Activated naive CD4-positive, alpha-beta T cell (primary cell): ENCODE measurements at regions not wholly inside any gene's neighbourhood (a gene's known extent, or its start where the extent isn't known, plus 50 kb on each side); places are given as distances from the start of the nearest gene placed in this dataset.
"Not testable (repeated sequence)": the region's sequence is repeated elsewhere in the genome, so short reads cannot be mapped to it uniquely, and the experiment has no call there.

Experiments used
- DNase-seq, 4 experiments: peaks; one replicate each; lab custom pipeline; 2025; lab: John Stamatoyannopoulos, UW

DNA sequence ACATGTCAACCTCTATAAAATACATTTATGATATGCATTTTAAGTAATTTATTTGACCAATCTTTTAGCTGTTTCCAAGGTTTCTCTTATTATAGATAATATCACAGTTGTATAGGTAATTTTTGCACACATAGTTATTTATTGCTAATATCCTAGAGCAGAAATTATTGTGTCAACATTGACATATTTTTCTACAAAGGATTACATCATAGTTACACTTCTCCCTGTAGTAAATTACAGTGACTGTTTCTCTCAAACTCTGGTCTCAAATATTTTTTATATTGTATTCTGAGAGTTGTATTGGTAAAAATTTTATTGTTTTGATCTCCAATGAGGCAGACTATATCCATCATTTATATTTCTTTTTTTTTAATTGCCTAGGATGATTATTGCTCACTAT lies 714.4 kb upstream of the CDH6 start:
- no peak for DNase-seq

DNA sequence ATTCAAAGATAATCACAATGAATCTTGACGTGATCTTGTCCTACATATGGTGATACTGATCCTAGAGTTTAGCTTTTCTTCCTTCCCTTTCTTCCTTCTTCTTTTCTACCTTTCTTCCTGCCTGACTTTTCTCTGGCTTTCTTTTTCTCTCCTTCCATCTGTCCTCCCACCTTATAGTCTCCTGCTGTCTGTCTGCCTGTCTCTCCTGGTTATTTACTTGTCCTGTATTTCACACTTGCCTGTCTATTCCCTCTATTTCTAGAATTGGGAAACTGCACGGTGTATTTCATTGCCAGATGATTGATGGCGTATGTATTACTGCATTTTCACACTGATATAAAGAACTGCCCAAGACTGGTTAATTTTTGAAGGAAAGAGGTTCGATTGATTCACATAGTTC lies 718.1 kb upstream of the CDH6 start:
- DNase-seq, result no peak

DNA sequence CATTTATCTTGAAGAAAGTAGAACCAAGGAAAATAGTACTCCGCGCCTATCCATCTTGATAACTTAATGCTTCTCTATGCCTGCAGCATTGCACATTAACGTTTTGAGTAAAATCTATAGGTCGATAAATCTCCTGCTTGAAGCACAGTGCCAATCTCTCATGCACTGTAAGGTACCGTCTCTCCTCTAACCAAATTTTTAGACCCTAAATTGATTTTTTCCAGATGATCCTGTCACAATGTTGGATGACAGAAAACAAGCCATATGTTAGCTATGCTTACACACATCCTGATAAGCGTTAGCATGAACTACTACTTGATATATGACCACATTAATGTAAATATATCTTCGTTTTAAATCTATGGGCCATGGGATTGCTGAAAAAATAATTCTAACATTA lies 723.8 kb upstream of the CDH6 start:
- no peak for DNase-seq

DNA sequence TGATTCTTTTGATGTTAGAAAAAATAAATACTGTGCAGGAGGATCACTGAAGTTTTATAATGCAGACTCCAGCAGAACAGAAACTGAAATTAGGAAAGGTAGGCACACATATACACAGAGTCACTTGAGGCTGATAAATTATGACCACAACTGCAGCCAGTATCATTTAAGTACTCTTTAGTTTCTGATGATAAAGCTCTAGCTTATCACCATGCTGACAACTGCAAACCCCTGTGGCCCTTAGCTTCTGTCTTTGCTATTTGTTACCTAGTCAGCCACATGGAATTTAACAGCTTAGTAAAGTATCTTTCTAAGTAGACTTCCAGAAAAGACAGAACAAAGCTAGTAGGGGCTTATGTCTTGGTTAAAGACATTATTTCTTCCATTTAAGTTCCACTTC lies 734.8 kb upstream of the CDH6 start:
- DNase-seq, result no peak

DNA sequence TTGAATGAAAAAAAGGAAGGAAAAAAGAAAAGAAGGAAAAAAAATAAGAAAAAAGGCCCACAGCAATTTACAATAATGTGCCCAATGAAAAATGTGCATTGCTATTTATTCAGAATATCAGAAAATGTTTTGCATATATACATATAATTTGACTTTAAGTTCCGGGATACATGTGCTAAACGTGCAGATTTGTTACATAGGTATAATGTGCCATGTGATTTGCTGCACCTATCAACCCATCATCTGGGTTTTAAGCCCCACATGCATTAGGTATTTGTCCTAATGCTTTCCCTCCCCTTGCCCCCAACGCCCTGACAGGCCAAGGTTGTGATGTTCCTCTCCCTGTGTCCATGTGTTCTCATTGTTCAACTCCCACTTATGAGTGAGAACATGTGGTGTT lies 738.0 kb upstream of the CDH6 start:
- DNase-seq, result not testable (repeated sequence)

DNA sequence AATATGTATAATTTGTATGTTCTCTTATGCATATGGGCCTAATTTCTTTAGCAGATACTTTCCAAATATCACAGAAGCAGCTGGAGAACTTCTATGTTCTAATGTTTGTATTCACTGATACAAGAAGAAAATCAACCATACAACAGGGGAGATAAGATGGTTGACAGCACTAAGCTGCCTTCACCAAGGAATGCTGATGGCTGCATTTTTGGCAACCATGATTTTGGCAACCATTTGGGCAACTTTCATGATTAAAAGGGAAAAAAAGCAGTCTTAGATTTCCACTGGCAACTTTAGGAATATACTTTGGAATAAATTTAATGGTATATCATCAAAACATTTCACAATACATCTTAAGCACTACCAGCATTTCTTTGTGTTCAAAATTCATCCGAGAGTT lies 740.3 kb upstream of the CDH6 start:
- DNase-seq, result no peak

DNA sequence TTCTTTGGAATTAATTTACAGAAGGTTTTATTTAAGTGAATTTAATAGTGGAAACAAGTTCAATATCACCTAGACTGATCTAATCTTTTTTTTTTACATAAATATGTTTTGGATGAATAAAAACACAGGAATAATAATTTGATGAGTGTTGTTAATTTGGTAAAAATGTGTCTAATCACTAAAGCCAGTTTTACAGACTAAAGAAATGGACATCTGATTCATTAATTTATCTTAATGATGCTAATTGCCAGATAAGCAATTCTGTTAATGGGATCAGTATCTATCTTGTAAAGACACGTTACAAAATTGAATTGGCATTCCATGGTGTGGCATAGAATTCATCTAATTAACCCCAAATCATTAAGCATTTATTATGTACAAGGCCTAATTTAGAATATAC lies 743.3 kb upstream of the CDH6 start:
- no peak for DNase-seq

DNA sequence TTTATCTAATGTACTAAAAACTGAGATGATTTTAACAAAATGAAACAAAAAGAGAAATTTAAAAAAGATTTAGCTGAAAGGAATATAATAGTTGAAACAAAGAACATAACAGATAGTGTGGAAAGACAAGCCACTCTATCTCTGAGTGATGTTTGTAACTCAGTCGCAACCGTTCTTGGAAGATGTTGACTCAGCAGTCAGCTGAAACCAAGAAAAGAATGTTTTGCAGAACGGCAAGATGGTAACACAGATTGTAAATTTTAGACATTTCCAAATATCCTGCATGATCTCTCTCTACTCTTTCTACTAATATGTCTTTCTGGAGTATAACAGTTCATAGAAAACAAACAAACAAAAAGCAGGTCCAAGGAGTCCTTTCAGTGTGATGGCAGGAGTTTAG lies 746.1 kb upstream of the CDH6 start:
- DNase-seq, result no peak

DNA sequence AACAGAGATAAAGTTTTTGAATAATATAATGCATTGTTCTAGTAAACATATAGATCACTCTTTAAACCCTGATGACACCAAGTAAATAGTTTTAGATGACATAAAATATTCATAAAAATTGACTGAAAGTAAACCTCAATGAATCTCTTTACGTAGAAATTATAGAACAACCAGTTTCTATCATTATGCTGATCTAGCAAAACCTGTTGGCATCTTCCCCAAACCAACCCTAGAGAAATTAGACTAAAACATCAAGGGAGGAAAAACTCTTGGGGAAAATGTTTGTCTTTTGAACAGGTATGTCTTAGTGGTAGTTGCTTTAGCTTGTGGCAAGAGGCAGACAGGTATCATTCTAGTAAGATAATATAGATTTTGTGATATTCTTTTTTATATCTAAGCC lies 747.0 kb upstream of the CDH6 start:
- DNase-seq, result no peak

DNA sequence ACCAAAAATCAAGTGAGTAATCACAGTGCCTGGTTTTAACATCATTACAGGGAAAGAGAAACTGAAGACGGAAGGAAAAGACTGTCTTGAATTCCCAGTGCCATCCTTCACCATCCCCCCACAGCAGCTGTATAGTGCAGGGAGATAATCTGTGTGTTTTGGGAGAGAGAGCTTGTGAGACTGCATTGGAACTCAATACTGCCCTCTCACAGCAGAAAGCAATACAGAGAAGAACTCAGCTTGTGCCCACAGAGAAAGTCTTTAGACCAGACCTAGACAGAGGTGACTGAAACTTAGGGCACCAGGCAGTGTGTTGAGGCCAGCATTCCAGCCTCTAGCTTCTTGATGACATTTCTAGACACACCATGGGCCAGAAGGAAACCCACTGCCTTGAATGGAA lies 754.7 kb upstream of the CDH6 start:
- DNase-seq, result no peak

DNA sequence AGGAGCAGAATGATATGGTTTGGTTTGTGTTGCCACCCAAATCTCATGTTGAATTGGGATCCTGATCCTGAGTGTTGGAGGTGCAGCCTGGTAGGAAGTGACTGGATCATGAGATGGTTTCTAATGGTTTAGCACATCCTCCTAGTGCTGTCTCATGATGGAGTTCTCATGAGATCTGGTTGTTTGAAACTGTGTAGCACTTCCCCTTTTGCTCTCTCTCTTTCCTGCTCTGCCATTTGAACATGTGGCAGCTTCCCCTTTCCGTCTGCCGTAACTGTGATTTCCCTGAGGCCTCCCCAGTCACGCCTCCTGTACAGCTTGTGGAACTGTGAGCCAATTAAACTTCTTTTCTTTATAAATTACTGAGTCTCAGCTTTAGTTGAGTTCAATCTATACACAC lies 756.8 kb upstream of the CDH6 start:
- no peak for DNase-seq

DNA sequence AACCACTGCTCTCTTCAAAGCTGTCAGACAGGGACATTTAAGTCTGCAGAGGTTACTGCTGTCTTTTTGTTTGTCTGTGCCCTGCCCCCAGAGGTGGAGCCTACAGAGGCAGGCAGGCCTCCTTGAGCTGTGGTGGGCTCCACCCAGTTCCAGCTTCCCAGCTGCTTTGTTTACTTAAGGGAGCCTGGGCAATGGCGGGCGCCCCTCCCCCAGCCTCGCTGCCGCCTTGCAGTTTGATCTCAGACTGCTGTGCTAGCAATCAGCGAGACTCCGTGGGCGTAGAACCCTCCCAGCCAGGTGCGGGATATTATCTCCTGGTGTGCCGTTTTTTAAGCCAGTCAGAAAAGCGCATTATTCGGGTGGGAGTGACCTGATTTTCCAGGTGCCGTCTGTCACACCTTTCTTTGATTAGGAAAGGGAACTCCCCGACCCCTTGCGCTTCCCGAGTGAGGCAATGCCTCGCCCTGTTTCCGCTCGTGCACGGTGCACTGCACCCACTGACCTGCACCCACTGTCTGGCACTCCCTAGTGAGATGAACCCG lies 764.5 kb upstream of the CDH6 start:
- not testable (repeated sequence) for DNase-seq

DNA sequence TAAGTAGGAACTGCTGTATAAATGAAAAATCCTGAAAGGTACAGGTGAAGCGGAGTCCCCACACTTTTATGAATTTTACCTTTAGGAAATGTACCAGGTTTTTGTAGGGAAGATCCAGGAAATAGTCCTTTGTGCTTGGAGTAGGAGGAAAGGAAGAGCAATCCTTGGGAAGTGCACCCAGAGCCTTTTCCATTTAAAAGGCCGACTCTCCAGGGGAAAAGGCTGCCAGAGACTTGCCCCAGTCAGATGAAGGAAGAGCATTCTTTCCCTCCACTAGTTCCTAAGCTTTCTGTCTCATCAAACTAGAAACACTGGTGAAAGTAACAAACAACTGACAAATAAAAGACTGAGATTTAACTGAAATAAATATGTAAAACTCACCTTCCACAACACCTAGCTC lies 779.4 kb upstream of the CDH6 start:
- no peak for DNase-seq

DNA sequence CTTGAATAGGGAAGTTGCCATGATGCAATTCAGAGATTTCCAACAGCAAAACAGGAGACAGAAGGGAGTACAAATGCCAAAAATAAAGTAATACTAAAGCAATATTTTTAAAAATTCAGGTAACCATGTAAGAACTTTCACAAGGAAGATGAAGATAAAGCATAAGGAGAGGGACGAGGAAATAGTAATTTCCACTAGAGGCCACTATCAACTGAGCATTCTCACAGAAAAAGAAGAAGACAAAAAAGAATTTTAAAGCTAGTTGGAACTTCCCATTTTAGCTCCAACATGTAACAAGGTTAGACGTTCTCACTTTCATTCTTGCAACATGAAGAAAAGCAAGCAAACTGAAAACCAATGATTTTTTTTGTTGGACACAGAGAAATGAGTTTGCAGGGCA lies 779.9 kb upstream of the CDH6 start:
- DNase-seq, result no peak

DNA sequence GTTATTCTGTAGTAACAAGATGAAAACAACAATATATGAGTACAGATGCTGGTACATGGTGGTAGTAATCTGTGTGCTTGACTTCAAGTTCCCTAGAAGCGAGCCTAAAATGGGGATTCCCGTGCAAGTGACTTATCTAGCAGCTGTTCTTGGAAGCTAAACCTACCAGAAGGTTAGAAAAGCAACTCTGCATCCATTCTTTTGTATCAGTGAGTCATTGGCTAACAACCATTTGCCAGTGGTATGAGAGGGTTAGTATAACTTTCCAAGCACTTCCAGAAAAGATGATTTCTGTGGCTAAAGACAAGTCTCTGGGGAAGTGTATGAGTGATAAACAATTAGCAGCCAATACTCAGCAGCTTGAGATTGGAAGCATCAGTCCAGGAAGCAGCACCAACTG lies 787.7 kb upstream of the CDH6 start:
- no peak for DNase-seq

DNA sequence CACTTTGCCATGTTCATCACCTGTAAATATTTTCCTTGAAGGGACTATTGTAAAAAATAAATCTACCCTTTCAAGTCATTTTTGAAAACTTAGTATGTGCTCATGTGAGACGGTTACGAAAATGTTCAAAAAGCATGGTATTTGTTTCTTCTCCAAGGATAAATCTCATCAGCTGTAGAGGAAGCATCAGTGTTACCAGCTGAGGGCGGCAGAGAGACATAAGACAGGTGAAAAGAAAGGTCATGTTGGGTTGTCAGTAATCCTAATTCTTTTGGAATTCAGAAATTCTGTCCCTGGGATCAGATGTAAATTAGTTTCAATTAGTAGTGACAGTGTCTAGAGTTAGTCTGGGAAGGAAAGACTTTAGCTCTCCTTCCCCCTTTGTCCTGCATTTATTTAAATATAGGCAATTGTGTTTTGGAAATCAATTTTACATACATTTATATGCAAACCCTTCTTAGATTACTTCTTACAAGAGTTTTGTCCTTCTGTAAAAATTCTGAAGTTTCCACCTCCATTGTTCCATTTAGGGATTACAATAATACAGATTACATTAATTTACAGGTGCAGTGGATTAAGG lies 791.9 kb upstream of the CDH6 start:
- DNase-seq, result no peak

DNA sequence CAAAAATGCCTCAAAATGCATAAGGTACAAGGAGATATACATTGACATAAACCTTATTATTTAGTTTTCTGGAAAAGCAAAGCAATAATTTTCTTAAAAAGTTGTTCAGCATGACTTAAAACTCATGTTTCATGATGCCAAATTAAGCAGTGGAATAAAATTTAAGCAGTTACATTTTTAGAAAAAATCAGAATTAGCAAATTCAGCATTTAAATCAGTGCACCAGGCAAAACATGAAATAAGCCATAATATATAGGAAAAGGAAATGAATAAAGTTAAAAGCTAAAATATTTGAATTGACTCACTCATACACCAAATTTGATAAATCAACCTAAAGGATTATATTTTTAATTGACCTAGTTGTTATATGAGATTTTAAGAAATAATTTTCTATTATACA lies 795.1 kb upstream of the CDH6 start:
- DNase-seq, result no peak

DNA sequence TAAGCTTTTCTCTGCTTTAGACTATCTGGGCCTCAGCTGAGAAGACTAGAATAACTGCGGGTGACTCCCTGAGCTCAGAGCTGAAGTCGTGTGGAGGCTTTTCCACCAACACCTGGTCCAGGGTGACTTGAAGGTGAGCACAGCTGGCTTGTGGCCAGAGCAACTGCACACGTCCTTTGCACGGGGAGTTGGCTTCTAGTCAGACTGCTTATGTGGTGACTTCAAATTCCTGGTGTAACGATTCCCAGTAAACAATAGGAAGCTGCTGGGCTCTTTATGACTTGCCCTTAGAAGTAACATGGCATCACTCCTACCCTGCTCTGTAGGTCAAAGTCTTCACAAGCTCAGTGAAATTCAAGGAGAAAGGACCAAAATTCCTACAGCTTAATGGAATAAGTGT lies 800.6 kb upstream of the CDH6 start:
- DNase-seq, result no peak

DNA sequence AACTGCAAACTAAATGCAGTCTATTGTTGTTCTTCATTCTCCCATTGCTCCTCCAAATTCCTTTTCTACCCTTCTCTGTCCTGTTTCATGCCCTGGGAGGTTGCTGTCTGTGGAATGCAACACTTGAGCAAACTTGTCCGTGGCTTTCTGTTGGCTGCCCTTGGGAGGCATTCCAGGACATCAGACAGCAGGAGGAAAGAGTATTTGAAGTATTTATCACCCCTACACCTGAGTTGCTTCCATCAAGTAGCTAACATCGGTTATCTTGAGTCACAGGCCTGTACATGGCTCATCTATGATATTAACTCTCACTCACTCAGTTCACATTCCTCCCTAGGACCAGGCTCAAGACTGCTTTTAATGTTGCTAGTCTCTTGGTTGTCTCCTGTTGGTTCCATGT lies 803.4 kb upstream of the CDH6 start:
- no peak for DNase-seq

DNA sequence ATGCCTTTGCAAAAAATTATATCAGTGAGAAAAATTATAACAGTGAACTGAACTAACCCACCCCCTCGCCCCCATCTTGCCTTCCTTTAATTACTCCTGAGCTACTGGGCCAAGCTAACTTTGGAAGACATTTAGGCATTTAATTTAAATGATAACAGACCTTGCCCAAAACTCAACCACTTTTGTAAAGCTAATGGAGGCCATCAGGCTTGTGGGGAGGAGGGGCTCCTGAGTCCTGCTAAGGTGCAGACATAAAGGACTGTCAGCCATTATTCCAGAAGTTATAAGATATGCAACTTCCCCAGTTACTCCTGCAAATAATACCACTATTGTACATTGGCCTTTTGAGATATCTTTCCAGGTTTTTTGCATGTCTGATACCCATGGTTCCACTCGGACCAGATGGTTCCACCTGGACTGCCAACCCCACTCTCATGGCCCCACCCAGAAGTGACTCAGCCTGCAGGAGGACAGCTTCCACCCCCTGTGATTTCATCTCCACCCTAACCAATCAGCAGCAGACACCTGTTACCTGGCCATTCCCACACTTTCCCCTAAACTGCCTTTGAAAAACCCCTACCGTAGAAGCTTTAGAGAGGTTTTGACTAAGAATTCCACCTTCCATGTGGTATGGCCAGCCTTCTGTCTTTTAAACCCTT lies 805.4 kb upstream of the CDH6 start:
- no peak for DNase-seq

DNA sequence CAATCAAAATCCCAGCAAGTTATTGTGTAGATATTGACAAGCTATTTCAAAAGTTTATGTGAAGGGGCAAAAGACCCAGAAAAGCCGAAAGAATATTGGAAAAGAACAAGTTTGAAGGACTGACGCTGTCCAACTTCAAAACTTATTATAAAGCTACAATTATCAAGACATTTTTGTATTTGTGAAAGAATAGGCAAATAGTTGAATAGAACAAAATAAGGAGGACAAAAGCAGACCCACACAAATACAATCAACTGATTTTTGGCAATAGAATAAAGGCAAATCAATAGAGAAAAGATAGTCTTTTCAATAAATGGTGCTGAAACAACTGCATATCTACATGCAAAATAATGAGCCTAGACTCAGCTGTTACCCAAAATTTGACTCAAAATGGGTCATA lies 807.7 kb upstream of the CDH6 start:
- no peak for DNase-seq

DNA sequence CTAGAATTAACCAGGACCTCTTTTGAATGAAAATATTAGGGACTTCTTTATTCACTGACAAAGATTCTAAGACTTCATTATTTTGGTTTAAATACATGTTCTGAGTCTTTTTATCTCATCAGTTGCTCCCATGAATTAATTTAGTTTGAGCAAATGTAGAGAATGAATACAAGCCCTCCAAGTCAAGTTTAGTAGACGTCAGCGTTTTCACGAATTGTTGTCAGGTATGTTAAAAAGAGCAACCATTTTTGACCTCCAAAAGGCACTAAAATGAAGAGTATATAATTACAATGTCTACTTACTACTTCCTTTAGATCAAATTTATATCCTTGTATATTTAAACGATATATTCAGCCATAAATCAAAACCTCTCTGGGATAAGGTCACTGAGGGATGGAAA lies 809.3 kb upstream of the CDH6 start:
- DNase-seq, result no peak

DNA sequence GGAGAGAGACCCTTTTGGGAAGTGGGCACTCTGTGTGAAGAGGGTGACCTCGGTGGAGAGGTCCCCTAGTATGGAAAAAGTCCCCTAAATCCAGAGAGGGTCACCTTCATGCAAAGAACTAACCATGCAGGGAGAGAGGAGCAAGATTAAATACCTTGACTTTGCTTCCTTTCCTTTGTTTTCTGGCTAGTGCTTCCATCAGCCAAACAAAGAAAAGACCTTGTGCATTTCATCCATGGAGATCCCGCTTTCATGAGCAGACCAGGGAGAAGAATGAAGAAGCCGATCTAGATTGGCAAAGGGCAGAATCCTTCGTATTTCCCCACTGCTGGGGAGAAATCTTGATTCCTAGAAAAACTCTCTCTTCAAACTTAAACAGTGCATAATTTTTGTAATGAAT lies 813.3 kb upstream of the CDH6 start:
- DNase-seq, result no peak

DNA sequence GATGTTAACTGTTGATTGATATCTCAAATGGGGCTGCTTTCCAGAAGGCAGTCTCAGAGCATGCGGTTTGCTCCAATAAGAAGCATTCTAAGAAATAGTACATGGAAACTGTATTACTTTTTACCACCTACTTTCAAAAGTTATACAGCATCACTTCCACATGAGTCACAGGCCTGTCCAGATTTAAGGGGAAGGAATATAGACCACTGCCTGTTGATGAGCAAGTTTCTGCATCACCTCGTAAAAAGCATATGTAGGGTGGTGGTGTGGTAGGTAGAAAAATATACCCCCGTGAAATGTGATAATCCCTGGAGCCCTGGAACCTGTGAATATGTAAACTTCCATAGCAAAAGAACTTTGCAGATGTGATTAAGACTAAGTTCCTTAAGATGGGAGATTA lies 816.6 kb upstream of the CDH6 start:
- DNase-seq, result no peak
